Chondrocyte (in vitro differentiated cells): ENCODE measurements at regions not wholly inside any gene's neighbourhood (a gene's known extent, or its start where the extent isn't known, plus 50 kb on each side); places are given as distances from the start of the nearest gene placed in this dataset.

Experiments
- DNase-seq: peaks from one replicate; pipeline ENCODE4 v3.0.0; 2021; ENCODE audit warnings: mixed read lengths, low spot score
- H3K27ac Mint-ChIP-seq: one replicate; pipeline ENCODE4 v1.8.0; 2021; ENCODE audit warnings: mild to moderate bottlenecking, moderate library complexity, mixed read lengths; ENCODE audit not compliant: unreplicated experiment
- H3K27me3 Mint-ChIP-seq: 2 replicates; pipeline ENCODE4 v1.8.0; 2021; ENCODE audit warnings: low read depth, mixed read lengths
- H3K36me3 Mint-ChIP-seq: 2 replicates; pipeline ENCODE4 v1.8.0; 2021; ENCODE audit warnings: low read depth, mixed read lengths
- H3K4me1 Mint-ChIP-seq: 2 replicates; pipeline ENCODE4 v1.8.0; 2021; ENCODE audit warnings: low read depth, mild to moderate bottlenecking, mixed read lengths
- H3K4me3 Mint-ChIP-seq: one replicate; pipeline ENCODE4 v1.8.0; 2021; ENCODE audit warnings: mild to moderate bottlenecking, moderate library complexity, mixed read lengths; ENCODE audit not compliant: unreplicated experiment
- H3K9me3 Mint-ChIP-seq: 2 replicates; pipeline ENCODE4 v1.8.0; 2021; ENCODE audit warnings: low read depth, mixed read lengths
- CTCF ChIP-seq: fragments of 200-600 bp; sonication (generic); IDR thresholded peaks from 2 replicates; pipeline ENCODE4 v1.5.0; 2021; ENCODE audit warnings: antibody characterized with exemption, mild to moderate bottlenecking, moderate library complexity

GRCh38 chr20:50311308-50312001 is 120.8 kb downstream of the CEBPB start:
- Mint-ChIP-seq H3K4me1 (peaks cover 74% of the 10 kb centered on the region), H3K9me3 (peaks cover 7% of the 10 kb centered on the region)

DNA sequence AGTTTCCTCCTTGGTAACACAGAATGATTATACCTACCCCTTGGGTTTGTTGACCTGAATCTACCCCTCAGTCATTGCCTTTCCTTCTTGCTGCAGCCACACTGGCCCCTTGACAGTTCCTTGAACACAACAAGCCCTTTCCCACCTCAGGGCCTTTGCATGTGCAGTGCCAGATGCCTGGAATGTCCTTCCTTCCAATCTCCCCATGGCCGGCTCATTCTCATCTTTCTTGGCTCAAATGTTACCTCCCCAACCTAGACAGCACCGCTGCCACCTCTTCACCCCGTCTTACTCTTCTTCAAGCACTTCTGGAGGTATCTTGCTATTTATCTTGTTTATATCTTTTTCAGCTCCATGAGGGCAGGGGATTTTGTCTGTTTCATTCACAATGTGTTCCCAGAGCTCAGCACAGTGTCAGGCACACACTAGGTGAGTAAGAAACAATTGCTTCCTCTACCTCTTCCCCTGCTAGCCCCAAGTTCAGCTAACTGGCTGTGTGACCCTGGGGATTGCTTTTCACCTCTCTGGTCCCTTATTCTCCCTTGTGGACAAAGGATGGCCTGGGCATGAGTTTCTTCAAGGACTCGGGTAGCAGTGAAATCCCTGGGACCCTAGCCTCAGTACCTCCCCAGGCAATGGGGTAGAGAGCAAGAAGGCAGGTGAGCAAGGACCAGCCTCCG is 121.5 kb downstream of the CEBPB start:
- peak overlapping the region; percentile 93 for H3K27ac Mint-ChIP-seq
- H3K9me3 Mint-ChIP-seq = peaks cover 7% of the 10 kb centered on the region

More at GRCh38 chr20:50311308-50312001, 120.8 kb downstream of the CEBPB start:
- Mint-ChIP-seq H3K36me3 (no peaks in the 10 kb centered on the region), H3K4me3 (no peak overlapping the region), H3K27me3 (no peaks in the 10 kb centered on the region), H3K27ac (peak overlapping the region; percentile 56)
- DNase-seq = no peak
- TF ChIP-seq CTCF = no peak

DNA sequence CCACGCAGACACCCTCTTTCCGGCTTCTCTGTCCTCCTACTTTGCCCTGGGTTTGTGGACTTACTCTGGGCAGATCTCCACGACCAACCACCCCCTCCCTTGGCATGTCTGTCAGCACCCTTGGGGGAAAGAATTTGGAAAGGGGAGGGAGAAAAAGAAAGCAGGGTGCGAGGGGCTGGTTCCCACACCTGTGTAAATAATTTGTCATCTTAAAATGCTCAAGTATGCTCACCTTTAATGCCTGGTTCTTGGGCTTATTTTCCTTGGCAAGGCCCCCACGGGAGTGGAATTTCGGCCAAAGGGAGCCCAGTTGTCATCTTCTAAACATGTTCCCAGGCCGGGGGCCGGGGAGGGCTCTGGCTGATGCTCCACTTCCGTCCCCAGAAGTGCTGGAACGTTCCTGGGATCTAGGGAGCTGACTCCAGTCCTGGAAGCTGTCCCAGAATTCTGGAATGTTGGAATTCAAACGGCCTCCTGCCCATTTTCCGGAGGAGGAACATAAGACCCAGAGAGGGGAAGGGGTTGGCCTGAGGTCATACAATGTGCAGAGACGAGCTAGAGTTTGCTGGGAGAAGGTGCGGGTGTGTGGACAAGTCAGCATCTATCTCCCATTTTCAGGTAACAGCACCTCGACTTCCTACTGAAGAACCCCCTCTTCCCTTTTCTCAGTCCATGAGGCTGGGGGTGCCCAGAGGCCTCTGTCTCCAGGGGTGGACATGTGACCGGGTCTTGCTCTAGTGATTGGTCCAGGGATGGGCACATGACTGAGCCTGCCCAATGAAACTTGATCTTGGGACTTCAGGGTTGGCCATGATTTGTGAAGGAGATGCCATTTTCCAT is 122.3 kb downstream of the CEBPB start:
- no peak for TF ChIP-seq CTCF
- Mint-ChIP-seq H3K36me3 (no peaks in the 10 kb centered on the region), H3K9me3 (peaks cover 7% of the 10 kb centered on the region), H3K4me3 (peak overlapping the region; percentile 16), H3K4me1 (peaks cover 72% of the 10 kb centered on the region), H3K27me3 (no peaks in the 10 kb centered on the region), H3K27ac (peak overlapping the region; percentile 93)
- DNase-seq = no peak

More for the DNA sequence above, 121.5 kb downstream of the CEBPB start:
- Mint-ChIP-seq H3K27me3 (no peaks in the 10 kb centered on the region), H3K4me3 (no peak overlapping the region), H3K36me3 (no peaks in the 10 kb centered on the region), H3K4me1 (peaks cover 72% of the 10 kb centered on the region)
- TF ChIP-seq CTCF = no peak
- DNase-seq = no peak

DNA sequence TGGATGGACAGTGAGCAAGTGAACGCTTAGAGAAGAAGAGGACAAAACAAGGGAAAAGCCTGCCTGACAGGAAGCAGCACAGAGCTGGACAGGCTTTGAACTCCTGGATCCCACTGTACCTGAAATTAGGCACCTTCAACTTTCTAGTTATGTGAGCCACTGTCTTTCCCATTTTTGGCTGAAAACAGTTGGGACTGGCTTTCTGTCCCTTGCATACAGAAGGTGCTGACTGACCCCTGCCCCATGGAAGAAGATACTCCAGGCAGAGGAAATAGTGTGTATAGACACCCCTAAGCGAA is 122.8 kb downstream of the CEBPB start:
- Mint-ChIP-seq H3K27me3 (no peaks in the 10 kb centered on the region), H3K27ac (peak overlapping the region; percentile 93), H3K36me3 (no peaks in the 10 kb centered on the region), H3K4me3 (no peak overlapping the region), H3K4me1 (peaks cover 67% of the 10 kb centered on the region), H3K9me3 (peaks cover 7% of the 10 kb centered on the region)
- DNase-seq = no peak
- no peak for TF ChIP-seq CTCF
